GM12875 (cell line): ENCODE measurements at regions not wholly inside any gene's neighbourhood (a gene's known extent, or its start where the extent isn't known, plus 50 kb on each side); places are given as distances from the start of the nearest gene placed in this dataset.

ENCODE experiments used
- H3K4me3 ChIP-seq: one replicate; pipeline ENCODE4 v1.5.1; 2011; ENCODE audit warnings: low read depth, low read length, control low read depth
- CTCF ChIP-seq: IDR thresholded peaks from 2 replicates; pipeline ENCODE4 v1.5.1; 2011; ENCODE audit warnings: low read depth, mild to moderate bottlenecking, control low read depth, inconsistent platforms, low read length, moderate library complexity, borderline replicate concordance; ENCODE audit not compliant: insufficient read depth

GRCh38 chr3:46146548-46146947, 61.6 kb downstream of the CCR1 start:
- no peak for TF ChIP-seq CTCF

GRCh38 chr3:46146021-46146420, 62.1 kb downstream of the CCR1 start:
- H3K4me3 ChIP-seq = no peak overlapping the region
- no peak for TF ChIP-seq CTCF

More at GRCh38 chr3:46146548-46146947, 61.6 kb downstream of the CCR1 start:
- H3K4me3 ChIP-seq = no peak overlapping the region

- no peak for TF ChIP-seq CTCF
- no peak overlapping the region for H3K4me3 ChIP-seq
These were observed 63.0 kb downstream of the CCR1 start for GRCh38 chr3:46145147-46145546.

- TF ChIP-seq CTCF = no peak
- H3K4me3 ChIP-seq = no peak overlapping the region
These were observed 64.1 kb downstream of the CCR1 start for GRCh38 chr3:46143951-46144473.

- no peak overlapping the region for H3K4me3 ChIP-seq
- no peak for TF ChIP-seq CTCF
These were observed 66.3 kb downstream of the CCR1 start for GRCh38 chr3:46141813-46142212.

- TF ChIP-seq CTCF = no peak
These were observed 69.5 kb downstream of the CCR1 start for GRCh38 chr3:46138581-46138980.

GRCh38 chr3:46135475-46135874, 72.6 kb downstream of the CCR1 start:
- TF ChIP-seq CTCF = no peak
- H3K4me3 ChIP-seq = no peak overlapping the region

More at GRCh38 chr3:46138581-46138980, 69.5 kb downstream of the CCR1 start:
- no peak overlapping the region for H3K4me3 ChIP-seq
